ENCODE measurements at regions not wholly inside any gene's neighbourhood (a gene's known extent, or its start where the extent isn't known, plus 50 kb on each side); places are given as distances from the start of the nearest gene placed in this dataset.

- no peak for DNase-seq (ENCODE audit: low spot score in 2 of 2)
- H3K4me3 Mint-ChIP-seq = no peak overlapping the region
- no peak overlapping the region for H3K27ac Mint-ChIP-seq
- no peak for ATAC-seq
- peaks cover 6% of the 10 kb centered on the region for H3K9me3 Mint-ChIP-seq
- H3K4me1 Mint-ChIP-seq = no peaks in the 10 kb centered on the region
- H3K36me3 Mint-ChIP-seq = no peaks in the 10 kb centered on the region
These were observed 560.8 kb downstream of the BNC2 start for GRCh38 chr9:16309469-16310271.

GRCh38 chr9:16310278-16311110, 560.0 kb downstream of the BNC2 start:
- H3K4me1 Mint-ChIP-seq = no peaks in the 10 kb centered on the region
- H3K36me3 Mint-ChIP-seq = no peaks in the 10 kb centered on the region
- no peak for DNase-seq (ENCODE audit: low spot score in 2 of 2)
- no peak overlapping the region for H3K27ac Mint-ChIP-seq
- ATAC-seq = no peak
- H3K4me3 Mint-ChIP-seq = no peak overlapping the region
- H3K9me3 Mint-ChIP-seq = peaks cover 6% of the 10 kb centered on the region

GRCh38 chr9:16312116-16312515, 558.4 kb downstream of the BNC2 start:
- H3K4me1 Mint-ChIP-seq = no peaks in the 10 kb centered on the region
- H3K36me3 Mint-ChIP-seq = no peaks in the 10 kb centered on the region
- H3K4me3 Mint-ChIP-seq = no peak overlapping the region
- DNase-seq (ENCODE audit: low spot score in 2 of 2) (no peak), ATAC-seq (no peak)
- H3K27ac Mint-ChIP-seq = no peak overlapping the region
- peaks cover 6% of the 10 kb centered on the region for H3K9me3 Mint-ChIP-seq

- Mint-ChIP-seq H3K4me3 (no peak overlapping the region), H3K9me3 (peaks cover 6% of the 10 kb centered on the region), H3K36me3 (no peaks in the 10 kb centered on the region), H3K27ac (no peak overlapping the region), H3K4me1 (no peaks in the 10 kb centered on the region)
- DNase-seq (ENCODE audit: low spot score in 2 of 2) = no peak
- no peak for ATAC-seq
These were observed 557.4 kb downstream of the BNC2 start for GRCh38 chr9:16312962-16313546.

GRCh38 chr9:16314476-16314875, 556.0 kb downstream of the BNC2 start:
- H3K9me3 Mint-ChIP-seq = peaks cover 6% of the 10 kb centered on the region
- no peak overlapping the region for H3K4me3 Mint-ChIP-seq
- H3K4me1 Mint-ChIP-seq = no peaks in the 10 kb centered on the region
- no peak for ATAC-seq
- DNase-seq (ENCODE audit: low spot score in 2 of 2) = no peak
- no peak overlapping the region for H3K27ac Mint-ChIP-seq
- no peaks in the 10 kb centered on the region for H3K36me3 Mint-ChIP-seq

GRCh38 chr9:16315720-16316119, 554.8 kb downstream of the BNC2 start:
- no peak for DNase-seq (ENCODE audit: low spot score in 2 of 2)
- ATAC-seq = no peak
- Mint-ChIP-seq H3K4me3 (no peak overlapping the region), H3K9me3 (peaks cover 8% of the 10 kb centered on the region), H3K27ac (no peak overlapping the region), H3K36me3 (no peaks in the 10 kb centered on the region), H3K4me1 (no peaks in the 10 kb centered on the region)

- Mint-ChIP-seq H3K4me1 (no peaks in the 10 kb centered on the region), H3K36me3 (no peaks in the 10 kb centered on the region), H3K27ac (no peak overlapping the region), H3K4me3 (no peak overlapping the region), H3K9me3 (peaks cover 8% of the 10 kb centered on the region)
- ATAC-seq (no peak), DNase-seq (ENCODE audit: low spot score in 2 of 2) (no peak)
These were observed 554.0 kb downstream of the BNC2 start for GRCh38 chr9:16316456-16316855.

- no peaks in the 10 kb centered on the region for H3K4me1 Mint-ChIP-seq
- ATAC-seq (no peak), DNase-seq (ENCODE audit: low spot score in 2 of 2) (no peak)
- H3K4me3 Mint-ChIP-seq = no peak overlapping the region
- H3K27ac Mint-ChIP-seq = no peak overlapping the region
- H3K9me3 Mint-ChIP-seq = peaks cover 8% of the 10 kb centered on the region
- H3K36me3 Mint-ChIP-seq = no peaks in the 10 kb centered on the region
These were observed 553.3 kb downstream of the BNC2 start for GRCh38 chr9:16316911-16317817.

GRCh38 chr9:16318516-16319060, 551.9 kb downstream of the BNC2 start:
- Mint-ChIP-seq H3K4me1 (no peaks in the 10 kb centered on the region), H3K27ac (no peak overlapping the region), H3K4me3 (no peak overlapping the region), H3K36me3 (no peaks in the 10 kb centered on the region), H3K9me3 (peaks cover 5% of the 10 kb centered on the region)
- ATAC-seq (no peak), DNase-seq (ENCODE audit: low spot score in 2 of 2) (no peak)

- DNase-seq (ENCODE audit: low spot score in 2 of 2) (no peak), ATAC-seq (peak; percentile 3)
- Mint-ChIP-seq H3K4me1 (no peaks in the 10 kb centered on the region), H3K9me3 (peaks cover 2% of the 10 kb centered on the region), H3K4me3 (no peak overlapping the region), H3K27ac (no peak overlapping the region), H3K36me3 (no peaks in the 10 kb centered on the region)
These were observed 550.8 kb downstream of the BNC2 start for GRCh38 chr9:16319646-16320045.

GRCh38 chr9:16320338-16320902, 550.0 kb downstream of the BNC2 start:
- DNase-seq (ENCODE audit: low spot score in 2 of 2) (no peak), ATAC-seq (no peak)
- no peaks in the 10 kb centered on the region for H3K4me1 Mint-ChIP-seq
- H3K27ac Mint-ChIP-seq = no peak overlapping the region
- no peak overlapping the region for H3K4me3 Mint-ChIP-seq
- peaks cover 2% of the 10 kb centered on the region for H3K9me3 Mint-ChIP-seq
- no peaks in the 10 kb centered on the region for H3K36me3 Mint-ChIP-seq

GRCh38 chr9:16321461-16322119, 548.9 kb downstream of the BNC2 start:
- DNase-seq (ENCODE audit: low spot score in 2 of 2) (no peak), ATAC-seq (no peak)
- peaks cover 2% of the 10 kb centered on the region for H3K9me3 Mint-ChIP-seq
- H3K4me1 Mint-ChIP-seq = no peaks in the 10 kb centered on the region
- no peaks in the 10 kb centered on the region for H3K36me3 Mint-ChIP-seq
- no peak overlapping the region for H3K27ac Mint-ChIP-seq
- H3K4me3 Mint-ChIP-seq = no peak overlapping the region

GRCh38 chr9:16322849-16323248, 547.6 kb downstream of the BNC2 start:
- no peaks in the 10 kb centered on the region for H3K36me3 Mint-ChIP-seq
- peaks cover 6% of the 10 kb centered on the region for H3K9me3 Mint-ChIP-seq
- ATAC-seq = no peak
- no peak overlapping the region for H3K4me3 Mint-ChIP-seq
- no peak overlapping the region for H3K27ac Mint-ChIP-seq
- H3K4me1 Mint-ChIP-seq = no peaks in the 10 kb centered on the region
- no peak for DNase-seq (ENCODE audit: low spot score in 2 of 2)

GRCh38 chr9:16325966-16326365, 544.5 kb downstream of the BNC2 start:
- H3K36me3 Mint-ChIP-seq = no peaks in the 10 kb centered on the region
- H3K4me3 Mint-ChIP-seq = no peak overlapping the region
- peaks cover 3% of the 10 kb centered on the region for H3K9me3 Mint-ChIP-seq
- H3K4me1 Mint-ChIP-seq = no peaks in the 10 kb centered on the region
- no peak overlapping the region for H3K27ac Mint-ChIP-seq
- ATAC-seq (no peak), DNase-seq (ENCODE audit: low spot score in 2 of 2) (no peak)
